ENCODE measurements at regions not wholly inside any gene's neighbourhood (a gene's known extent, or its start where the extent isn't known, plus 50 kb on each side); places are given as distances from the start of the nearest gene placed in this dataset.
"Not testable (repeated sequence)": the region's sequence is repeated elsewhere in the genome, so short reads cannot be mapped to it uniquely, and the experiment has no call there.

GRCh38 chr22:27311698-27312550 is 489.6 kb downstream of the MN1 start:
- DNase-seq (ENCODE audit: low spot score) = no peak

GRCh38 chr22:27312565-27312964 is 489.0 kb downstream of the MN1 start:
- no peak for DNase-seq (ENCODE audit: low spot score)

GRCh38 chr22:27312966-27313855 is 488.3 kb downstream of the MN1 start:
- DNase-seq (ENCODE audit: low spot score) = no peak

GRCh38 chr22:27314276-27314807 is 487.2 kb downstream of the MN1 start:
- no peak for DNase-seq (ENCODE audit: low spot score)

GRCh38 chr22:27315833-27316232 is 485.7 kb downstream of the MN1 start:
- no peak for DNase-seq (ENCODE audit: low spot score)

- DNase-seq (ENCODE audit: low spot score) = no peak
Observed at GRCh38 chr22:27317096-27317495, 484.5 kb downstream of the MN1 start.

GRCh38 chr22:27317971-27318428 is 483.6 kb downstream of the MN1 start:
- DNase-seq (ENCODE audit: low spot score) = no peak

- DNase-seq (ENCODE audit: low spot score) = no peak
Observed at GRCh38 chr22:27318516-27318915, 483.0 kb downstream of the MN1 start.

- DNase-seq (ENCODE audit: low spot score) = no peak
Observed at GRCh38 chr22:27323661-27324060, 477.9 kb downstream of the MN1 start.

GRCh38 chr22:27324908-27325307 is 476.6 kb downstream of the MN1 start:
- DNase-seq (ENCODE audit: low spot score) = not testable (repeated sequence)

GRCh38 chr22:27327497-27327896 is 474.1 kb downstream of the MN1 start:
- no peak for DNase-seq (ENCODE audit: low spot score)

GRCh38 chr22:27327981-27328721 is 473.4 kb downstream of the MN1 start:
- no peak for DNase-seq (ENCODE audit: low spot score)

GRCh38 chr22:27329131-27329850 is 472.3 kb downstream of the MN1 start:
- DNase-seq (ENCODE audit: low spot score) = no peak

GRCh38 chr22:27329966-27330645 is 471.4 kb downstream of the MN1 start:
- no peak for DNase-seq (ENCODE audit: low spot score)

GRCh38 chr22:27331526-27332281 is 469.9 kb downstream of the MN1 start:
- DNase-seq (ENCODE audit: low spot score) = no peak

- no peak for DNase-seq (ENCODE audit: low spot score)
Observed at GRCh38 chr22:27335102-27335660, 466.4 kb downstream of the MN1 start.

- no peak for DNase-seq (ENCODE audit: low spot score)
Observed at GRCh38 chr22:27336151-27337090, 465.1 kb downstream of the MN1 start.

GRCh38 chr22:27337676-27338075 is 463.9 kb downstream of the MN1 start:
- DNase-seq (ENCODE audit: low spot score) = no peak

All from germinal center (tissue), 1 donor.